Colonic mucosa (tissue), 4 donors: ENCODE measurements at regions not wholly inside any gene's neighbourhood (a gene's known extent, or its start where the extent isn't known, plus 50 kb on each side); places are given as distances from the start of the nearest gene placed in this dataset.

ENCODE experiments used
- DNase-seq: peaks from one replicate; pipeline ENCODE4 v3.0.0-alpha.2; 2020
- H3K27ac ChIP-seq: fragments of 200-600 bp; one replicate; pipeline ENCODE4 v1.8.0; 2021
- H3K27me3 ChIP-seq: fragments of 200-600 bp; one replicate; pipeline ENCODE4 v1.8.0; 2021
- H3K36me3 ChIP-seq: fragments of 200-600 bp; one replicate; pipeline ENCODE4 v1.8.0; 2021
- H3K4me1 ChIP-seq: fragments of 200-600 bp; one replicate; pipeline ENCODE4 v1.8.0; 2021; ENCODE audit warnings: mild to moderate bottlenecking
- H3K4me3 ChIP-seq: fragments of 200-600 bp; one replicate; pipeline ENCODE4 v1.8.0; 2021
- H3K9ac ChIP-seq, 2 donors: one replicate each; pipeline ENCODE4 v1.7.0; 2013; ENCODE audit warnings: control low read depth in 2 of 2, low read depth in 2 of 2, low read length in 2 of 2
- H3K9me3 ChIP-seq: fragments of 200-600 bp; one replicate; pipeline ENCODE4 v1.8.0; 2021
- intact Hi-C: fragments of 100-400 bp; cut with DNase I; formaldehyde crosslinking; loops from one replicate; pipeline ENCODE4 v1.14.1; 2022
- TF ChIP-seq, protein P1 (sequence below): fragments of 200-600 bp; IDR thresholded peaks from one replicate; pipeline ENCODE4 v1.8.0; 2022; ENCODE audit warnings: antibody characterized with exemption, mild to moderate bottlenecking
- donor health status: healthy.
- donor health status: DM: no; HTN: no; CAD: no.
- donor health status: DM: no; HTN: no; CAD: no.

GRCh38 chr9:75657015-75657414 is 233.5 kb upstream of the PCSK5 start:
- DNase-seq = no peak
- Histone ChIP-seq H3K4me1 (no peaks in the 10 kb centered on the region), H3K9me3 (no peaks in the 10 kb centered on the region), H3K27ac (no peak overlapping the region), H3K9ac (no peak overlapping the region), H3K36me3 (no peaks in the 10 kb centered on the region), H3K27me3 (no peaks in the 10 kb centered on the region), H3K4me3 (no peak overlapping the region)
- TF ChIP-seq, protein P1, sequence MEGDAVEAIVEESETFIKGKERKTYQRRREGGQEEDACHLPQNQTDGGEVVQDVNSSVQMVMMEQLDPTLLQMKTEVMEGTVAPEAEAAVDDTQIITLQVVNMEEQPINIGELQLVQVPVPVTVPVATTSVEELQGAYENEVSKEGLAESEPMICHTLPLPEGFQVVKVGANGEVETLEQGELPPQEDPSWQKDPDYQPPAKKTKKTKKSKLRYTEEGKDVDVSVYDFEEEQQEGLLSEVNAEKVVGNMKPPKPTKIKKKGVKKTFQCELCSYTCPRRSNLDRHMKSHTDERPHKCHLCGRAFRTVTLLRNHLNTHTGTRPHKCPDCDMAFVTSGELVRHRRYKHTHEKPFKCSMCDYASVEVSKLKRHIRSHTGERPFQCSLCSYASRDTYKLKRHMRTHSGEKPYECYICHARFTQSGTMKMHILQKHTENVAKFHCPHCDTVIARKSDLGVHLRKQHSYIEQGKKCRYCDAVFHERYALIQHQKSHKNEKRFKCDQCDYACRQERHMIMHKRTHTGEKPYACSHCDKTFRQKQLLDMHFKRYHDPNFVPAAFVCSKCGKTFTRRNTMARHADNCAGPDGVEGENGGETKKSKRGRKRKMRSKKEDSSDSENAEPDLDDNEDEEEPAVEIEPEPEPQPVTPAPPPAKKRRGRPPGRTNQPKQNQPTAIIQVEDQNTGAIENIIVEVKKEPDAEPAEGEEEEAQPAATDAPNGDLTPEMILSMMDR = no peak
- intact Hi-C loops = no loop called here

DNA sequence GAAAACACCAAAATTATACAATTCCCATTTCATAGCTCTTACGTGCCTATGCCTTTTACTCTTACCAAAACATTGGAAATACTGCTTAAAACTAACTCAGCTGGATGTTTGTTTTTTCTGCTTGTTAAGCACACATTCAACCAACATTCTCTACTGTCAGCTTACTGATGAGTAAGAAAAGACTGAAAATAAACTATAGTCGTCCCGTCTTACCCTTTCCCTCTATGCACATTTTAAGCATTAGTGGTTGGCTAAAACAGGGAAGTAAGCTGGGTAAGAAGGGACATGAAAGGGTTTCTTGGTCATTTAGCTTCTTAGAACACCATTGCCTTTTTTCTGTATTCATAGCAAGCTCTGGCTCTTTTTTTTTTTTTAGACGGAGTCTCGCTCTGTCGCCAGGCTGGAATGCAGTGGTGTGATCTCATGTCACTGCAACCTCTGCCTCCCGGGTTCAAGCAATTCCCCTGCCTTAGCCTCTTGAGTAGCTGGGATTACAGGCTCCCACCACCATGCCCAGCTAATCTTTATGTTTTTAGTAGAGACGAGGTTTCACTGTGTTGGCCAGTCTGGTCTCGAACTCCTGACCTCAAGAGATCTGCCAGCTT is 232.1 kb upstream of the PCSK5 start:
- Histone ChIP-seq H3K27ac (no peak overlapping the region), H3K4me1 (no peaks in the 10 kb centered on the region), H3K27me3 (no peaks in the 10 kb centered on the region), H3K36me3 (no peaks in the 10 kb centered on the region), H3K9me3 (no peaks in the 10 kb centered on the region), H3K4me3 (no peak overlapping the region), H3K9ac (no peak overlapping the region)
- DNase-seq = no peak
- intact Hi-C loops = no loop called here
- TF ChIP-seq, protein P1 = no peak

- intact Hi-C loops = no loop called here
- H3K27me3 ChIP-seq = no peaks in the 10 kb centered on the region
- H3K4me3 ChIP-seq = no peak overlapping the region
- H3K9ac ChIP-seq = no peak overlapping the region
- TF ChIP-seq, protein P1 = no peak
- no peak for DNase-seq
- H3K27ac ChIP-seq = no peak overlapping the region
- H3K36me3 ChIP-seq = no peaks in the 10 kb centered on the region
- no peaks in the 10 kb centered on the region for H3K4me1 ChIP-seq
- no peaks in the 10 kb centered on the region for H3K9me3 ChIP-seq
Measured at GRCh38 chr9:75664597-75664996, 225.9 kb upstream of the PCSK5 start.

- TF ChIP-seq, protein P1 = no peak
- no peak for DNase-seq
- intact Hi-C loops = no loop called here
- Histone ChIP-seq H3K4me1 (no peaks in the 10 kb centered on the region), H3K9me3 (no peaks in the 10 kb centered on the region), H3K4me3 (no peak overlapping the region), H3K27me3 (no peaks in the 10 kb centered on the region), H3K36me3 (no peaks in the 10 kb centered on the region), H3K9ac (no peak overlapping the region), H3K27ac (no peak overlapping the region)
Measured at GRCh38 chr9:75666856-75667554, 223.5 kb upstream of the PCSK5 start.

DNA sequence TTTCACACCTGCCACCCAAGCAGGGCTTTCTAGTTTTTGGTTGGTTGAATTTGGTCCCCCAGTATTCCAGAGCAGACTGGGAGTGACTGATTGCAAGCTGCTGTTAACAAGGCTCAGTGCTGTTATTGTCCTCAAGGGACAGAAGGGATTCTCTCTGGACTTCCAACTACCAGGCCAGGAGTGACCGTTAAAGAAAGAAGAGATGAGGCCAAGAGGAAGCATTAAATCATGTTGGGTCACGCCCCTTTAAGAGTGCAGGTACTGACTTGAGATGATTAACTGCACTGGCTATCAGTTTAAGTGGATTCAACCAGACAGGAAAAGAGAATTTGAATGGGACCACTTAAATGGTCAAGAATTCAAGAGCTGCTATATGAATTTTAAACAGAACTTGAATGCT is 220.8 kb upstream of the PCSK5 start:
- intact Hi-C loops = no loop called here
- no peak for DNase-seq
- no peaks in the 10 kb centered on the region for H3K27me3 ChIP-seq
- no peak overlapping the region for H3K9ac ChIP-seq
- no peaks in the 10 kb centered on the region for H3K9me3 ChIP-seq
- H3K36me3 ChIP-seq = no peaks in the 10 kb centered on the region
- TF ChIP-seq, protein P1 = no peak
- H3K4me1 ChIP-seq = no peaks in the 10 kb centered on the region
- H3K4me3 ChIP-seq = no peak overlapping the region
- H3K27ac ChIP-seq = no peak overlapping the region
